CD4-positive, alpha-beta memory T cell (primary cell): ENCODE measurements at regions not wholly inside any gene's neighbourhood (a gene's known extent, or its start where the extent isn't known, plus 50 kb on each side); places are given as distances from the start of the nearest gene placed in this dataset.

Experiments used
- CTCF ChIA-PET: fragments of 350-600 bp; sonication (Branson Sonifier 250); formaldehyde crosslinking; loops from one replicate; lab custom pipeline; 2021; ENCODE audit warnings: inconsistent platforms; ENCODE audit not compliant: partially characterized antibody; lab: Charles Lee
- POLR2A ChIA-PET: fragments of 350-600 bp; sonication (Branson Sonifier 250); formaldehyde crosslinking; loops from one replicate; lab custom pipeline; 2021; ENCODE audit not compliant: partially characterized antibody; lab: Charles Lee
- DNase-seq, 5 donors: peaks; one replicate each; pipeline versions ENCODE4 v3.0.0 to v3.0.0-alpha.2; 2020 to 2022; ENCODE audit warnings: mixed read lengths in 1 of 5
- H3K27ac ChIP-seq: one replicate; pipeline ENCODE4 v1.7.0; 2013; ENCODE audit warnings: low read depth, low read length
- H3K27me3 ChIP-seq: 2 replicates; pipeline ENCODE4 v1.7.0; 2013; ENCODE audit warnings: mild to moderate bottlenecking, low read length, moderate library complexity; ENCODE audit not compliant: insufficient read depth
- H3K36me3 ChIP-seq: 2 replicates; pipeline ENCODE4 v1.7.0; 2013; ENCODE audit warnings: mild to moderate bottlenecking, low read length, moderate library complexity; ENCODE audit not compliant: insufficient read depth
- H3K4me1 ChIP-seq: 2 replicates; pipeline ENCODE4 v1.7.0; 2013; ENCODE audit warnings: mild to moderate bottlenecking, low read length, moderate library complexity; ENCODE audit not compliant: insufficient read depth
- H3K4me3 ChIP-seq, 2 donors: one replicate each; pipeline ENCODE4 v1.7.0; 2013; ENCODE audit warnings: low read length in 2 of 2, mild to moderate bottlenecking in 1 of 2
- H3K9me3 ChIP-seq, 2 donors: one replicate each; pipeline ENCODE4 v1.7.0; 2013; ENCODE audit warnings: low read length in 2 of 2, control low read depth in 1 of 2; ENCODE audit not compliant: control insufficient read depth in 1 of 2
- H3K27ac Mint-ChIP-seq, 7 donors: one replicate each; pipeline ENCODE4 v1.8.0; 2020 to 2021; ENCODE audit warnings: mixed read lengths in 7 of 7, mild to moderate bottlenecking in 6 of 7, inconsistent platforms in 3 of 7, moderate library complexity in 3 of 7
- H3K27me3 Mint-ChIP-seq, 2 donors: one replicate each; pipeline ENCODE4 v1.8.0; 2020 to 2021; ENCODE audit warnings: mixed read lengths in 2 of 2
- H3K36me3 Mint-ChIP-seq, 2 donors: one replicate each; pipeline ENCODE4 v1.8.0; 2020 to 2021; ENCODE audit warnings: mixed read lengths in 2 of 2, inconsistent platforms in 1 of 2, mild to moderate bottlenecking in 1 of 2
- H3K4me1 Mint-ChIP-seq, 4 donors: one replicate each; pipeline ENCODE4 v1.8.0; 2020 to 2021; ENCODE audit warnings: mixed read lengths in 4 of 4, mild to moderate bottlenecking in 1 of 4
- H3K4me3 Mint-ChIP-seq, 8 donors: one replicate each; pipeline ENCODE4 v1.8.0; 2020 to 2021; ENCODE audit warnings: mixed read lengths in 8 of 8, mild to moderate bottlenecking in 7 of 8, moderate library complexity in 6 of 8, inconsistent platforms in 3 of 8
- H3K9me3 Mint-ChIP-seq, 8 donors: one replicate each; pipeline ENCODE4 v1.8.0; 2020 to 2021; ENCODE audit warnings: mixed read lengths in 8 of 8, mild to moderate bottlenecking in 5 of 8, inconsistent platforms in 3 of 8, moderate library complexity in 1 of 8
- intact Hi-C: fragments of 100-400 bp; cut with micrococcal nuclease; formaldehyde crosslinking; loops from one replicate; pipeline ENCODE4 v1.15.1; 2023

- Histone ChIP-seq H3K27me3 (no peaks in the 10 kb centered on the region), H3K4me3 (no peak overlapping the region), H3K9me3 (no peaks in the 10 kb centered on the region), H3K27ac (no peak overlapping the region), H3K36me3 (no peaks in the 10 kb centered on the region), H3K4me1 (no peaks in the 10 kb centered on the region)
- ChIA-PET CTCF (no interaction called here), POLR2A (no interaction called here)
- Mint-ChIP-seq H3K27me3 (no peaks in the 10 kb centered on the region), H3K36me3 (no peaks in the 10 kb centered on the region), H3K4me3 (no peak overlapping the region), H3K9me3 (peaks cover 8 to 47% (median 37%) of the 10 kb centered on the region in 8 donors), H3K4me1 (no peaks in the 10 kb centered on the region), H3K27ac (no peak overlapping the region)
- intact Hi-C loops = no loop called here
- no peak for DNase-seq
Measured at GRCh38 chr7:57388761-57389160, 61.2 kb upstream of the ZNF716 start.

- no peak overlapping the region for H3K27ac ChIP-seq
- H3K4me1 Mint-ChIP-seq = no peaks in the 10 kb centered on the region
- intact Hi-C loops = no loop called here
- H3K27me3 Mint-ChIP-seq = no peaks in the 10 kb centered on the region
- no peaks in the 10 kb centered on the region for H3K36me3 Mint-ChIP-seq
- ChIA-PET CTCF (no interaction called here), POLR2A (no interaction called here)
- no peak overlapping the region for H3K4me3 Mint-ChIP-seq
- no peak overlapping the region for H3K27ac Mint-ChIP-seq
- H3K9me3 ChIP-seq = peaks cover 0 to 5% of the 10 kb centered on the region in 2 donors
- H3K9me3 Mint-ChIP-seq = peaks cover 2 to 56% (median 33%) of the 10 kb centered on the region in 8 donors
- no peaks in the 10 kb centered on the region for H3K4me1 ChIP-seq
- no peaks in the 10 kb centered on the region for H3K27me3 ChIP-seq
- no peak overlapping the region for H3K4me3 ChIP-seq
- H3K36me3 ChIP-seq = no peaks in the 10 kb centered on the region
- DNase-seq = no peak
Measured at GRCh38 chr7:57398548-57398947, 51.4 kb upstream of the ZNF716 start.

- Mint-ChIP-seq H3K9me3 (peaks cover 2 to 53% (median 31%) of the 10 kb centered on the region in 8 donors), H3K4me3 (no peak overlapping the region), H3K4me1 (no peaks in the 10 kb centered on the region), H3K27me3 (no peaks in the 10 kb centered on the region), H3K36me3 (no peaks in the 10 kb centered on the region), H3K27ac (no peak overlapping the region)
- ChIA-PET CTCF (no interaction called here), POLR2A (no interaction called here)
- Histone ChIP-seq H3K27ac (no peak overlapping the region), H3K36me3 (no peaks in the 10 kb centered on the region), H3K4me1 (no peaks in the 10 kb centered on the region), H3K27me3 (no peaks in the 10 kb centered on the region), H3K4me3 (no peak overlapping the region), H3K9me3 (peaks cover 0 to 5% of the 10 kb centered on the region in 2 donors)
- intact Hi-C loops = no loop called here
- no peak for DNase-seq
Measured at GRCh38 chr7:57399251-57399940, 50.6 kb upstream of the ZNF716 start.

- Histone ChIP-seq H3K27ac (no peak overlapping the region), H3K27me3 (no peaks in the 10 kb centered on the region), H3K4me3 (no peak overlapping the region), H3K36me3 (no peaks in the 10 kb centered on the region), H3K4me1 (no peaks in the 10 kb centered on the region), H3K9me3 (peaks cover 0 to 5% of the 10 kb centered on the region in 2 donors)
- Mint-ChIP-seq H3K27me3 (no peaks in the 10 kb centered on the region), H3K36me3 (no peaks in the 10 kb centered on the region), H3K4me3 (no peak overlapping the region), H3K9me3 (peaks cover under 1 to 47% (median 25%) of the 10 kb centered on the region in 8 donors), H3K4me1 (no peaks in the 10 kb centered on the region), H3K27ac (no peak overlapping the region)
- CTCF ChIA-PET = no interaction called here
- no peak for DNase-seq
- POLR2A ChIA-PET = no interaction called here
- intact Hi-C loops = no loop called here
Measured at GRCh38 chr7:57399972-57400371, 50.0 kb upstream of the ZNF716 start.
